GM21786 (cell line): ENCODE measurements at regions not wholly inside any gene's neighbourhood (a gene's known extent, or its start where the extent isn't known, plus 50 kb on each side); places are given as distances from the start of the nearest gene placed in this dataset.
A peak's percentile ranks its signal among the peaks of the same experiment; 100 is the strongest.

Source experiments
- ATAC-seq: cut with Tn5 transposase; IDR thresholded peaks from one replicate; pipeline ENCODE4 v1.9.1; 2021; ENCODE audit not compliant: unreplicated experiment

- no peak for ATAC-seq
These were observed 174.8 kb upstream of the UBE2E2 start for GRCh38 chr3:23028294-23028693.

- no peak for ATAC-seq
These were observed 174.1 kb upstream of the UBE2E2 start for GRCh38 chr3:23029001-23029400.

GRCh38 chr3:23035927-23036640 lies 167.0 kb upstream of the UBE2E2 start:
- ATAC-seq = no peak

GRCh38 chr3:23036728-23037127 lies 166.4 kb upstream of the UBE2E2 start:
- peak; percentile 52 for ATAC-seq

GRCh38 chr3:23038471-23038870 lies 164.7 kb upstream of the UBE2E2 start:
- ATAC-seq = no peak

- ATAC-seq = no peak
These were observed 161.0 kb upstream of the UBE2E2 start for GRCh38 chr3:23041918-23042696.

GRCh38 chr3:23044463-23044862 lies 158.7 kb upstream of the UBE2E2 start:
- no peak for ATAC-seq

- ATAC-seq = no peak
These were observed 156.6 kb upstream of the UBE2E2 start for GRCh38 chr3:23046536-23046935.

- no peak for ATAC-seq
These were observed 151.6 kb upstream of the UBE2E2 start for GRCh38 chr3:23051240-23052140.

- ATAC-seq = no peak
These were observed 150.9 kb upstream of the UBE2E2 start for GRCh38 chr3:23052208-23052607.

- ATAC-seq = no peak
These were observed 150.5 kb upstream of the UBE2E2 start for GRCh38 chr3:23052620-23053019.

- peak; percentile 75 for ATAC-seq
These were observed 147.3 kb upstream of the UBE2E2 start for GRCh38 chr3:23055733-23056376.

- ATAC-seq = no peak
These were observed 140.5 kb upstream of the UBE2E2 start for GRCh38 chr3:23062582-23062981.

GRCh38 chr3:23062982-23063381 lies 140.1 kb upstream of the UBE2E2 start:
- no peak for ATAC-seq

- ATAC-seq = no peak
These were observed 136.0 kb upstream of the UBE2E2 start for GRCh38 chr3:23067116-23067515.

GRCh38 chr3:23068016-23068728 lies 135.0 kb upstream of the UBE2E2 start:
- ATAC-seq = no peak

- ATAC-seq = peak; percentile 35
These were observed 131.8 kb upstream of the UBE2E2 start for GRCh38 chr3:23071296-23071695.

- ATAC-seq = peak; percentile 54
These were observed 131.4 kb upstream of the UBE2E2 start for GRCh38 chr3:23071758-23072157.

GRCh38 chr3:23072693-23073092 lies 130.4 kb upstream of the UBE2E2 start:
- no peak for ATAC-seq

GRCh38 chr3:23073724-23074305 lies 129.3 kb upstream of the UBE2E2 start:
- no peak for ATAC-seq
